AG04450 (cell line): ENCODE measurements at regions not wholly inside any gene's neighbourhood (a gene's known extent, or its start where the extent isn't known, plus 50 kb on each side); places are given as distances from the start of the nearest gene placed in this dataset.
A peak's percentile ranks its signal among the peaks of the same experiment; 100 is the strongest.

ENCODE experiments used
- CTCF ChIA-PET: fragments of 300-600, 350-600 bp; formaldehyde crosslinking; extraction: SDS; loops from one replicate; lab custom pipeline; 2022; ENCODE audit warnings: antibody characterized with exemption, inconsistent platforms; lab: Charles Lee
- POLR2A ChIA-PET: fragments of 350-600 bp; formaldehyde crosslinking; extraction: SDS; loops from one replicate; lab custom pipeline; 2021; ENCODE audit warnings: antibody characterized with exemption, inconsistent platforms; lab: Yijun Ruan, JAX
- DNase-seq: peaks from one replicate; pipeline ENCODE4 v3.0.0-alpha.2; 2011; ENCODE audit warnings: low read depth, low spot score
- H3K27ac ChIP-seq: one replicate; pipeline ENCODE4 v1.5.1; 2012; ENCODE audit warnings: low read depth, low read length, control low read depth
- H3K27me3 ChIP-seq: one replicate; pipeline ENCODE4 v1.6.0; 2012; ENCODE audit warnings: low read length; ENCODE audit not compliant: control insufficient read depth, insufficient read depth
- H3K4me3 ChIP-seq: 2 replicates; pipeline ENCODE4 v1.5.1; 2011; ENCODE audit warnings: mild to moderate bottlenecking, low read depth, low read length, control low read depth
- H3K9me3 ChIP-seq: 2 replicates; pipeline ENCODE4 v1.5.1; 2012; ENCODE audit warnings: low read length; ENCODE audit not compliant: control insufficient read depth, insufficient read depth
- CTCF ChIP-seq: IDR thresholded peaks from 2 replicates; pipeline ENCODE4 v1.5.1; 2011; ENCODE audit warnings: low read depth, low read length, control low read depth, inconsistent platforms

- no peak for DNase-seq
- POLR2A ChIA-PET: no interaction called here
- CTCF ChIA-PET: no interaction called here
- TF ChIP-seq CTCF: no peak
- H3K27me3 ChIP-seq: no peaks in the 10 kb centered on the region
- no peaks in the 10 kb centered on the region for H3K9me3 ChIP-seq
- H3K4me3 ChIP-seq: no peak overlapping the region
- no peak overlapping the region for H3K27ac ChIP-seq
Observed at GRCh38 chr12:105841840-105842239, 296.9 kb downstream of the NUAK1 start.

- no peaks in the 10 kb centered on the region for H3K27me3 ChIP-seq
- POLR2A ChIA-PET: no interaction called here
- CTCF ChIA-PET: interaction anchor here (1.0 kb wide), 1 partner anchor 138 kb away, joined by 4 read pairs; no protein-coding TSS in a partner anchor
- H3K4me3 ChIP-seq: no peak overlapping the region
- no peak overlapping the region for H3K27ac ChIP-seq
- no peaks in the 10 kb centered on the region for H3K9me3 ChIP-seq
- no peak for DNase-seq
- TF ChIP-seq CTCF: no peak
Observed at GRCh38 chr12:105843561-105843960, 295.2 kb downstream of the NUAK1 start.

GRCh38 chr12:105843986-105844760, 294.6 kb downstream of the NUAK1 start:
- no peaks in the 10 kb centered on the region for H3K27me3 ChIP-seq
- POLR2A ChIA-PET: no interaction called here
- no peak overlapping the region for H3K27ac ChIP-seq
- TF ChIP-seq CTCF: no peak
- peak; percentile 15 for DNase-seq
- no peak overlapping the region for H3K4me3 ChIP-seq
- CTCF ChIA-PET: no interaction called here
- no peaks in the 10 kb centered on the region for H3K9me3 ChIP-seq

- no peaks in the 10 kb centered on the region for H3K9me3 ChIP-seq
- no peak for DNase-seq
- ChIA-PET CTCF (interaction anchor here (1.5 kb wide), 1 partner anchor 290 kb away, joined by 4 read pairs; no protein-coding TSS in a partner anchor), POLR2A (no interaction called here)
- no peak overlapping the region for H3K4me3 ChIP-seq
- H3K27ac ChIP-seq: no peak overlapping the region
- TF ChIP-seq CTCF: no peak
- H3K27me3 ChIP-seq: peaks cover 2% of the 10 kb centered on the region
Observed at GRCh38 chr12:105846331-105846730, 292.4 kb downstream of the NUAK1 start.

GRCh38 chr12:105847068-105847467, 291.7 kb downstream of the NUAK1 start:
- Histone ChIP-seq H3K27me3 (peaks cover 2% of the 10 kb centered on the region), H3K4me3 (no peak overlapping the region), H3K9me3 (no peaks in the 10 kb centered on the region), H3K27ac (no peak overlapping the region)
- no peak for DNase-seq
- no peak for TF ChIP-seq CTCF
- POLR2A ChIA-PET: no interaction called here
- CTCF ChIA-PET: interaction anchor here (1.5 kb wide), 1 partner anchor 289 kb away, joined by 4 read pairs; no protein-coding TSS in a partner anchor
